ENCODE measurements at regions not wholly inside any gene's neighbourhood (a gene's known extent, or its start where the extent isn't known, plus 50 kb on each side); places are given as distances from the start of the nearest gene placed in this dataset.

GRCh38 chr5:152151113-152151512 lies 226.5 kb upstream of the GLRA1 start:
- TF ChIP-seq CTCF (IDR thresholded peaks at IDR 0.05): no peak
- TF ChIP-seq EZH2 (IDR thresholded peaks at IDR 0.05): no peak
- no peak for TF ChIP-seq EZH2phosphoT487 (IDR thresholded peaks at IDR 0.05)
